Left colon (tissue), 2 donors: ENCODE measurements at regions not wholly inside any gene's neighbourhood (a gene's known extent, or its start where the extent isn't known, plus 50 kb on each side); places are given as distances from the start of the nearest gene placed in this dataset.
"Not testable (repeated sequence)": the region's sequence is repeated elsewhere in the genome, so short reads cannot be mapped to it uniquely, and the experiment has no call there.

Experiments used
- ATAC-seq: fragments of 200-7000 bp; cut with Tn5 transposase; one replicate; pipeline ENCODE4 v1.9.1; 2020; ENCODE audit warnings: mild to moderate bottlenecking, moderate library complexity
- DNase-seq, 2 donors: peaks; one replicate each; pipeline ENCODE4 v3.0.0-alpha.2; 2020
- intact Hi-C, 2 donors: fragments of 100-400 bp; cut with DNase I in 1 of 2; cut with micrococcal nuclease in 1 of 2; formaldehyde crosslinking; loops; one replicate each; pipeline versions ENCODE4 v1.11.2 to v1.14.0; 2022; cut with DNase I, micrococcal nuclease
- donor health status: DM: no; HTN: no; CAD: no.
- donor health status: DM: yes; HTN: yes; CAD: no.

DNA sequence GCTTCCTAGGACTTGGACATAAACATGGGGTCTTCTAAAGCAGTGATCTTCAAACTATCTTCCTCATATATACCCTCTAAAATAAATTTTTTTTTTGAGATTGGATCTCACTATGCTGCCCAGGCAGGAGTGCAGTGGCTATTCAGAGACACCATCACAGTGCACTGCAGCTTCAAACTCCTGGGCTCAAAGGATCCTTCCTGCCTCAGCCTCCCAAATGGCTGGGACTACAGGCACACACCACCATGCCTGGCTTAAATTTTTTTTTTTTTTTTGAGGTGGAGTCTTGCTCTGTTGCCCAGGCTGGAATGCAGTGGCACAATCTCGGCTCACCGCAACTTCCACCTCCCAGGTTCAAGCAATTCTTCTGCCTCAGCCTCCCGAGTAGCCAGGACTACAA is 134.4 kb downstream of the ZFP64 start:
- ATAC-seq, DNase-seq, intact Hi-C loops: not testable (repeated sequence)

- DNase-seq (no peak), ATAC-seq (no peak)
- intact Hi-C loops = no loop called here
These were observed 135.1 kb downstream of the ZFP64 start for GRCh38 chr20:52056203-52057062.

GRCh38 chr20:52054123-52054522 is 137.5 kb downstream of the ZFP64 start:
- ATAC-seq (no peak), DNase-seq (peak in 1 of 2 donors; percentile 7)
- intact Hi-C loops = no loop called here

- ATAC-seq = no peak
- DNase-seq = no peak
- intact Hi-C loops = no loop called here
These were observed 142.4 kb downstream of the ZFP64 start for GRCh38 chr20:52049001-52049731.

DNA sequence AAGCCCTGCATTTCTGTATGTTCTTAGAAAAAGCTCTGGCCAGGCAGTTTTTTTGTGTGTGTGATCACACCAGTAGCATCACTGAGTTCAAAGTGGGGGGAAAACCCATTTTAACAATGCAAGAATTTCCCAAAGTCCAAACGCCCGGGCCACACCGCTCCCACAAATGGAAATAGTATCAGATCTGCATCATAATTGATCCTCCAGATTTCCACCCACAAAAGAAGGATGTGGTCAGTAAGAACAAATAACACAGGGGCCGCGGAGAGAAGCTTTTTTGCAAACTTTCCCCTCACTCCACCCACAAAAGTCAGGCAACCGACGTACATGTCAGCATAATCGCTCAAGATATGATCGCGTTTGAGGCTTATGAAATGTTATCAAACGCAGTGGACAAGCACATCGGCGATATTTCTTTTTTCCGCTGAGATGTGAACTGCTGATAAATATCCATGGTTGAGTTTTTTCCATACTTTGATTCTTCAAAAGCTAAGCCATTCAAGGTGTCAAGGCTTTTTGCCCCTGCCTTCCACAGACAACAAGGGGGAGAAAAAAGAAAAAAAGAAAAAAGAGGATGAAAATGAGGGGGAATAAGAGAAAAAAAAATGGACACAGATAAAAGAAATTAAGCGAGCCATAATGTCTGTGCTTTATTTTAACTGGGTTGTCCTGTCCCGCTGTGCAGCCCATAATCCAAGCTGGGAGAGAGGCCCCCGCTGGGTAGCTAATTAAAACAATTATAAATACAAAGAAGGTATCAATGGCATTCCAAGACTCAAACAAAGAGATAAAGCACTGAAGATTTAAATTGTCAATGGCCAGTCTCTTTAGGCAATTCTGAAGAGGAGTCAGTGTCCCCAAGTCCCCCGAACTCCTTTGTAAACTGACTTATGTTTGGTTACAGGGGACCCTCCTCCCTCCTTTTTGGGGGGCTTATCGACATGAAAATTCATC is 143.5 kb downstream of the ZFP64 start:
- intact Hi-C loops = no loop called here
- ATAC-seq (no peak), DNase-seq (no peak)

GRCh38 chr20:52041966-52042365 is 149.6 kb downstream of the ZFP64 start:
- ATAC-seq = no peak
- intact Hi-C loops = no loop called here
- no peak for DNase-seq

GRCh38 chr20:52039790-52040189 is 151.8 kb downstream of the ZFP64 start:
- no peak for DNase-seq
- intact Hi-C loops = no loop called here
- peak; percentile 41 for ATAC-seq

GRCh38 chr20:52038632-52039031 is 152.9 kb downstream of the ZFP64 start:
- ATAC-seq, DNase-seq, intact Hi-C loops: not testable (repeated sequence)

- intact Hi-C loops = no loop called here
- ATAC-seq = no peak
- no peak for DNase-seq
These were observed 154.2 kb downstream of the ZFP64 start for GRCh38 chr20:52037370-52037769.

GRCh38 chr20:52035977-52036376 is 155.6 kb downstream of the ZFP64 start:
- no peak for ATAC-seq
- peak in 1 of 2 donors; percentile 18 for DNase-seq
- intact Hi-C loops = no loop called here

DNA sequence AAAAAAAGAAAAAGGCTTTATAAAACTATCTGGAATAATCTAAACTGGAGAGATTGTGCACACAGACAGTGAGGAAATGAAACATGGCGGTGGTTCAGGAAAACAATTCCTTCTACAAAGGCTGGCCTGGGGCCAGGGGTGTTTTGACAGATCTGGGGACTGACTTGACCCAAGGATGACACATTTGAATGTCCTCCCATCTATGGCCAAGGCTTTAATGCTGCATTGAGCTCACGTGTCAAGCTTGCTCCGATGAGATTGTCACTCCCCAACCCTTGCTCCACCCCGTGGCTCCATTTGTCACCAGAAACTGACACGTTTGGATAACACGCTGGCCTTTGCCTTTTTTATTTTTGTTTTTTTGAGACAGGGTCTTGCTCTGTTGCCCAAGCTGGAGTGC is 156.1 kb downstream of the ZFP64 start:
- DNase-seq = no peak
- ATAC-seq = no peak
- intact Hi-C loops = no loop called here

DNA sequence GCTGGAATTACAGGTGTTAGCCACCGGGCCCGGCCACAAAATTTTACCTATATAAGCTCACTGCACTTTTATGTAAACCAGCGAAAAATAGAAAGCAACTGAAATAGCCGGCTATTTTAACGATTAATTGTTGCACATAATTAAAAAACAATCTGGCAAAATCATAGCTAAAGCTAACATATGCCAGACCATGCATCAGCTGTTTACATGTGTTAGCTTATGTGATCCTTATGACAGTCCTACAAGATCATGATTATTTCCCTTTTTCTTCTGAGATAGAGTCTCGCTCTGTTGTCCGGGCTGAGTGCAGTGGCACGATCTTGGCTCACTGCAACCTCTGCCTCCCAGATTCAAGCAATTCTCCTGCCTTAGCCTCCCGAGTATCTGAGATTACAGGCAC is 157.0 kb downstream of the ZFP64 start:
- no peak for DNase-seq
- intact Hi-C loops = no loop called here
- ATAC-seq = no peak

DNA sequence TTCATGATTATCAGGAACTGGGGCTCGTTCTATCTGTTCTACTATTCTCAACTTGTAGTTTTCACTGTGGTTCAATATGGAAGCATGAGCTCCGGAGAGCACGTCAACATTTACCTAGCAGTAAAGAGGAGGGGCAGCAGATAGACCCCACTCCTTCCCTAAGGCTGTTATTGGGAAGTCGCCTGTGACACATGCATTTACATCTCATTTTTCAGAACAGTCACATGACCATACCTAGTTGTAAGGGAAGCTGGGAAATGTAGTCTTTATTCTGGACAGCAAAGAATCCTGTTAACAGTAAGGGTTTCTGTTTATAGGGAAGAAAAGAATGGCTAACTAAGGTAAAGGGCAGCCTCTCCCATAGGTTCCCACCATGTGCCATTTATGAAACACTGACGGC is 158.3 kb downstream of the ZFP64 start:
- ATAC-seq (no peak), DNase-seq (no peak)
- intact Hi-C loops = no loop called here

DNA sequence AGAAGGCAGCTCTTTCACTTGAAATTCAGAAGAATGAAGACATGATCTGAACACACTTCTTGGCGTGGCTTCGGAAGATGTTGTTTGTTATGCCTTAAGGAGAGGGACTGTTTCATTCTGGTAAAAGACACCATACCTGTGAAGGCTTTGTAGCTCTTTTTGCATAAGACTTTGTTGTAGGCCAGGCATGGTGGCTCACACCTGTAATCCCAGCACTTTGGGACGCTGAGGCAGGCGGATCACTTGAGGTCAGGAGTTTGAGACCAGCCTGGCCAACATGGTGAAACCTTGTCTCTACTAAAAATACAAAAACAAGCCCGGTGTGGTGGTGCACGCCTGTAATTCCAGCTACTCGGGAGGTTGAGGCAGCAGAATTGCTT is 159.3 kb downstream of the ZFP64 start:
- intact Hi-C loops, DNase-seq: not testable (repeated sequence)
- peak; percentile 21 for ATAC-seq

GRCh38 chr20:52031563-52032303 is 159.8 kb downstream of the ZFP64 start:
- DNase-seq (peak; percentile 18 to 29), ATAC-seq (peak; percentile 85)
- intact Hi-C loops = no loop called here

- ATAC-seq = no peak
- DNase-seq = no peak
- intact Hi-C loops = no loop called here
These were observed 160.4 kb downstream of the ZFP64 start for GRCh38 chr20:52031206-52031562.

GRCh38 chr20:52029129-52029528 is 162.4 kb downstream of the ZFP64 start:
- DNase-seq, ATAC-seq, intact Hi-C loops: not testable (repeated sequence)

- intact Hi-C loops = no loop called here
- no peak for DNase-seq
- no peak for ATAC-seq
These were observed 165.6 kb downstream of the ZFP64 start for GRCh38 chr20:52025938-52026337.

DNA sequence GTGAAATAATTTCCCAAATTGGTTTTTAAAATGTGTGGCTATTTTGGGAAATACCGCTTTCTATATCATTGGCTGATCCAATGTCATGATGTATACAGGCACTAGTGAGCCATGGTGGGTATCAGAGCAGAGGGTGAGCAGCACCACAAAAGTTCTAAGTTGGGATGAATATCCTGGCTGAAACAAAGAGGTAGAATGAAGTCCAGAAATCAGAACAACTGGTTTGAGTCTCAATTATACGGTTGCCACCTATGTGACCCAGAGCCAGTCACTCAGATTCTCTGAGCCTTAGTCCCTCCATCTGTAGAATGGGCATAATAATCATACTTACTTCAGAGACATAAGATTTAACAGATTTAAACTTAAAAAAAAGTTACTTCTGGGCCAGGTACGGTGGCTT is 172.3 kb downstream of the ZFP64 start:
- intact Hi-C loops = no loop called here
- ATAC-seq (no peak), DNase-seq (no peak)
